Ovary (tissue), 7 donors: ENCODE measurements at regions not wholly inside any gene's neighbourhood (a gene's known extent, or its start where the extent isn't known, plus 50 kb on each side); places are given as distances from the start of the nearest gene placed in this dataset.
"Not testable (repeated sequence)": the region's sequence is repeated elsewhere in the genome, so short reads cannot be mapped to it uniquely, and the experiment has no call there.

ENCODE experiments used
- DNase-seq, 5 donors: peaks; one replicate each; pipeline ENCODE4 v3.0.0-alpha.2; 2019 to 2020
- H3K27ac ChIP-seq, 2 donors: fragments of 200-600 bp; one replicate each; pipeline versions ENCODE4 v1.5.1 to v1.8.0; 2019 to 2022
- H3K27me3 ChIP-seq: fragments of 200-600 bp; one replicate; pipeline ENCODE4 v1.8.0; 2022
- H3K36me3 ChIP-seq: fragments of 200-600 bp; sonication (generic); one replicate; pipeline ENCODE4 v1.5.1; 2019
- H3K4me1 ChIP-seq: one replicate; pipeline ENCODE4 v1.8.1; 2013; ENCODE audit warnings: mild to moderate bottlenecking, moderate library complexity; ENCODE audit not compliant: insufficient read depth
- H3K4me3 ChIP-seq: fragments of 200-600 bp; sonication (generic); one replicate; pipeline ENCODE4 v1.5.1; 2017
- H3K9me3 ChIP-seq, 2 donors: fragments of 200-600 bp in 1 of 2; sonication (generic) in 1 of 2; one replicate each; pipeline versions ENCODE4 v1.5.1 to v1.8.1; 2013 to 2019; ENCODE audit warnings: mild to moderate bottlenecking in 1 of 2, moderate library complexity in 1 of 2
- CTCF ChIP-seq, 3 donors: fragments of 450-650 bp in 2 of 3; fragments of 200-600 bp in 1 of 3; IDR thresholded peaks; one replicate each; pipeline versions ENCODE4 v1.5.1 to v1.8.0; 2016 to 2022; ENCODE audit warnings: antibody characterized with exemption in 3 of 3, mild to moderate bottlenecking in 1 of 3
- EP300 ChIP-seq: sonication (generic); formaldehyde crosslinking; IDR thresholded peaks from one replicate; pipeline ENCODE4 v1.6.1; 2017; ENCODE audit warnings: antibody characterized with exemption
- POLR2A ChIP-seq: fragments of 450-650 bp; IDR thresholded peaks from one replicate; pipeline ENCODE4 v1.6.1; 2017; ENCODE audit warnings: antibody characterized with exemption, mild to moderate bottlenecking, moderate library complexity
- WGBS, 3 donors: extraction: QIAGEN DNeasy Blood & Tissue Kit in 1 of 3; methylation state at CpG; one replicate each; pipeline versions ENCODE4 v1.1.5 to v1.1.7; 2013 to 2017; 5-methylcytosine and 5-hydroxymethylcytosine counted together
- intact Hi-C, 4 donors: fragments of 100-400 bp; cut with DNase I; formaldehyde crosslinking; loops; one replicate each; pipeline versions ENCODE4 v1.11.0 to v1.15.1; 2022 to 2023
- donor health status: DM: no; HTN: no; CAD: no; lungs with moderate emphysema.
- donor health status: DM: no; HTN: no; CAD: no.
- donor health status: Bipolar disorder and iron deficiency.
- donor health status: DM: no; HTN: no; CAD: no.
- donor health status: DM: yes; HTN: yes; CAD: no.

GRCh38 chr3:145673838-145674237 lies 487.1 kb downstream of the PLOD2 start:
- Histone ChIP-seq H3K27ac (no peak overlapping the region), H3K27me3 (no peaks in the 10 kb centered on the region), H3K9me3 (no peaks in the 10 kb centered on the region), H3K4me3 (no peak overlapping the region), H3K36me3 (no peaks in the 10 kb centered on the region), H3K4me1 (no peaks in the 10 kb centered on the region)
- no peak for DNase-seq
- WGBS, 3 donors: 75 to 78% (median 77%) methylated on average over 2 of the region's 2 CpGs
- no peak for TF ChIP-seq EP300
- no peak for TF ChIP-seq POLR2A
- TF ChIP-seq CTCF (IDR thresholded peaks at IDR 0.05): no peak
- intact Hi-C loops: no loop called here

GRCh38 chr3:145678401-145678800 lies 482.6 kb downstream of the PLOD2 start:
- intact Hi-C loops: no loop called here
- Histone ChIP-seq H3K4me1 (no peaks in the 10 kb centered on the region), H3K9me3 (no peaks in the 10 kb centered on the region), H3K36me3 (no peaks in the 10 kb centered on the region), H3K4me3 (no peak overlapping the region), H3K27ac (no peak overlapping the region), H3K27me3 (no peaks in the 10 kb centered on the region)
- TF ChIP-seq EP300 (no peak), CTCF (IDR thresholded peaks at IDR 0.05) (no peak), POLR2A (no peak)
- peak in 1 of 5 donors; percentile 24 for DNase-seq
- WGBS, 3 donors: 32 to 52% (median 42%) methylated on average over 1 of the region's 1 CpG

GRCh38 chr3:145681181-145681580 lies 479.8 kb downstream of the PLOD2 start:
- intact Hi-C loops: no loop called here
- TF ChIP-seq EP300 (no peak), CTCF (IDR thresholded peaks at IDR 0.05) (no peak), POLR2A (no peak)
- no peak for DNase-seq
- Histone ChIP-seq H3K9me3 (no peaks in the 10 kb centered on the region), H3K27ac (no peak overlapping the region), H3K4me1 (no peaks in the 10 kb centered on the region), H3K27me3 (no peaks in the 10 kb centered on the region), H3K36me3 (no peaks in the 10 kb centered on the region), H3K4me3 (no peak overlapping the region)
- WGBS, 3 donors: 75 to 86% (median 84%) methylated on average over 3 of the region's 3 CpGs

GRCh38 chr3:145687978-145688377 lies 473.0 kb downstream of the PLOD2 start:
- H3K27me3 ChIP-seq, H3K27ac ChIP-seq, H3K9me3 ChIP-seq, DNase-seq, intact Hi-C loops, H3K4me3 ChIP-seq, H3K4me1 ChIP-seq, H3K36me3 ChIP-seq: not testable (repeated sequence)
- WGBS, 3 donors: 77 to 96% (median 85%) methylated on average over 3 of the region's 3 CpGs

- intact Hi-C loops: no loop called here
- no peak overlapping the region for H3K27ac ChIP-seq
- WGBS, 3 donors: 71 to 81% (median 77%) methylated on average over 2 of the region's 2 CpGs
- no peak for TF ChIP-seq CTCF (IDR thresholded peaks at IDR 0.05)
- TF ChIP-seq POLR2A: no peak
- TF ChIP-seq EP300: no peak
- H3K4me1 ChIP-seq: no peaks in the 10 kb centered on the region
- H3K27me3 ChIP-seq: no peaks in the 10 kb centered on the region
- DNase-seq: no peak
- H3K36me3 ChIP-seq: no peaks in the 10 kb centered on the region
- no peaks in the 10 kb centered on the region for H3K9me3 ChIP-seq
- no peak overlapping the region for H3K4me3 ChIP-seq
Observed at GRCh38 chr3:145692751-145693150, 468.2 kb downstream of the PLOD2 start.
